ENCODE measurements at regions not wholly inside any gene's neighbourhood (a gene's known extent, or its start where the extent isn't known, plus 50 kb on each side); places are given as distances from the start of the nearest gene placed in this dataset.

DNA sequence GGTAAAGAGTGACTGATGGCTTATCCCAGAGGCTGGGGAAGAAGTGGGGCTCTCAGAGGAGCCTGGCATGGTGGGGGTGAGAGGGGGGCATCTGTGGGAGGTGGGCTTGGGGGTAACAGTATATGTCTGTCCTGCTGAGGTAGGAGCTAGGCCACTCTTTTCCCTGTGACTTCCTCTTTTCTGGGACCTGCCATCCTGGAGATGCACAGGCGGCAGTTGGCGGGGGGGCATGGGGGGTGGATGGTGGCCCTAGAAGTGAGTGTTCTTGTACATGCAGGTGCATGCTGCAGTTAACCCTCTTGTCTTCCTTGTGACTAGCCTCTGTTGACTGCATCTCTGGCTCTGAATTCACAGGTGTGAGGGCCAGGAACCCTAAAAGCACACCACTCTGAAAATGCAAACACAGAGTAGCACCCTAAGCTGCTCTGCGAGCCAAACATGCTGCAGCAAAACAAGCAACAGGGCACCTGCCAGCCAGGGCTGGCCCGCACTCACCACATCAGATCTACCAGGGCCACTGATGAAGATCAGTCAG is 123.8 kb upstream of the SHB start:
- TF ChIP-seq, protein P1, sequence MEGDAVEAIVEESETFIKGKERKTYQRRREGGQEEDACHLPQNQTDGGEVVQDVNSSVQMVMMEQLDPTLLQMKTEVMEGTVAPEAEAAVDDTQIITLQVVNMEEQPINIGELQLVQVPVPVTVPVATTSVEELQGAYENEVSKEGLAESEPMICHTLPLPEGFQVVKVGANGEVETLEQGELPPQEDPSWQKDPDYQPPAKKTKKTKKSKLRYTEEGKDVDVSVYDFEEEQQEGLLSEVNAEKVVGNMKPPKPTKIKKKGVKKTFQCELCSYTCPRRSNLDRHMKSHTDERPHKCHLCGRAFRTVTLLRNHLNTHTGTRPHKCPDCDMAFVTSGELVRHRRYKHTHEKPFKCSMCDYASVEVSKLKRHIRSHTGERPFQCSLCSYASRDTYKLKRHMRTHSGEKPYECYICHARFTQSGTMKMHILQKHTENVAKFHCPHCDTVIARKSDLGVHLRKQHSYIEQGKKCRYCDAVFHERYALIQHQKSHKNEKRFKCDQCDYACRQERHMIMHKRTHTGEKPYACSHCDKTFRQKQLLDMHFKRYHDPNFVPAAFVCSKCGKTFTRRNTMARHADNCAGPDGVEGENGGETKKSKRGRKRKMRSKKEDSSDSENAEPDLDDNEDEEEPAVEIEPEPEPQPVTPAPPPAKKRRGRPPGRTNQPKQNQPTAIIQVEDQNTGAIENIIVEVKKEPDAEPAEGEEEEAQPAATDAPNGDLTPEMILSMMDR (IDR thresholded peaks at IDR 0.05), result no peak
- no peak for TF ChIP-seq POLR2A (IDR thresholded peaks at IDR 0.05)
- Histone ChIP-seq H3K27ac (no peak overlapping the region), H3K36me3 (no peaks in the 10 kb centered on the region), H3K27me3 (no peaks in the 10 kb centered on the region), H3K9me3 (no peaks in the 10 kb centered on the region), H3K4me1 (no peaks in the 10 kb centered on the region), H3K4me3 (no peak overlapping the region)
- DNase-seq, result no peak

DNA sequence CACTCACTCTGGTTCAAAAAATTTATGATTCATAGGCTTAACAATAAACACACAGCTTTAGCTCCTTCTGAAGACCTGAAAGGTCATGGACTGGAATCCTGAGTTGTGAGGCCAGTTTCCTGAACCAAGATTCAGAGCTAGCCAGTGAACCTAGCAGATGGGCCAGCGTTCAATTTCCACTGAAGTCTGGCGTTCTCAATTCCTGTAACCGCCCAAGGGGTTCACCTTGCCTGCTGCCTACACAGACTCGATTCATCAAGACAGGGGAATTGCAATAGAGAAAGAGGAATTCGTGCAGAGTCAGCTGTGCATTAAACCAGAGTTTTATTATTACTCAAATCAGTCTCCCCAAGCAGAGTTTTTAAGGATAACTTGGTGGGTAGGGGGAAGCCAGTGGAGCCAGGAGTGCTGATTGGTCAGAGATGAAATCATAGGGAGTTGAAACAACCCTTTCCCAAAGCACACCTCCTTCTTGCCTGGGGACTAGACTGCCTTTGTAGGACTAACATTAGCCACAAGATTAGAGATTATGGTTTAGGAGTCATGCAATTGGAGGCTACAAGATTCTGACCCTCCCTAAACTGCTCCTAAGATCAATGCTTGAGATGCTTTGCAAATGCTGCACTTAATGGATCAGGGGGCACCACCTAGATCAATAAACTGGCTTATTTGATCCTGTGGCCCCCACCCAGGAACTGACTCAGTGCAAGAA is 117.5 kb upstream of the SHB start:
- H3K27ac ChIP-seq, result no peak overlapping the region
- H3K4me3 ChIP-seq, result no peak overlapping the region
- no peaks in the 10 kb centered on the region for H3K4me1 ChIP-seq
- no peaks in the 10 kb centered on the region for H3K36me3 ChIP-seq
- no peak for DNase-seq
- H3K9me3 ChIP-seq, result no peaks in the 10 kb centered on the region
- TF ChIP-seq, protein P1 (IDR thresholded peaks at IDR 0.05), result no peak
- no peak for TF ChIP-seq POLR2A (IDR thresholded peaks at IDR 0.05)
- no peaks in the 10 kb centered on the region for H3K27me3 ChIP-seq

DNA sequence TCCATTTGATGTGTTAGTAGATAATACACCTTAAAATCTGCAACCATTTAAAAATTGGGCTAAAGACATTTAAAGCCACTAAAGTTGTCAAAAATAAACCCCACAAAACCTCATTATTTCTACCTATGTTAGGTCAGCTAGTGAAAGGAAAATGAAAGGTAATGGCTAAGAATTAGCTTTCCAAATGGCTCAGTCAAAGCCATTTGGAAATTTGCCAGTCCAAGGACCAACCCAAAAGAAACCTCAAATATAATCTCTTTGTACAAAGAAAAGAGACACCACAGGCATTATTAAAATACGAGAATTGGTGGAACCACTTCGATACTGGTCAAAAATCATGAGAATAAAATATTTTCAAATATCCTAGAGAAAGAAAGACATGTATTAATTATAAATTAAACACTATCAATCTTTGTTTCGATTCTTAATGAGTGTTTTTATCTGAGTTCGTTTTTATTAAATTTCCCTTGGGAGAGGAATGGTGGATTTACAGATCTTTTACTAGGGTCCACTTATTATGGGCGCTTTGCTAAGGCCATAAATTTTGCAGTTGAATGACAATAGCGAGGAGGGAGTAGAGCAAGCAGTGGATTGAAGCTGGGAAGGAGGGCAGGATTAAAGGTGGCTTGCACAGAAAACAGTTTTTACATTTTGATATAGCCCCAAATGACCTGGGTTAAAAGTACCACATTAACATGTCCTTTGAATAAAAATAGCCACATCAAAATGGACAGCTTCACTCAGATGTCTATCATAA is 116.8 kb upstream of the SHB start:
- Histone ChIP-seq H3K27me3 (no peaks in the 10 kb centered on the region), H3K9me3 (no peaks in the 10 kb centered on the region), H3K4me1 (no peaks in the 10 kb centered on the region), H3K36me3 (no peaks in the 10 kb centered on the region), H3K4me3 (no peak overlapping the region), H3K27ac (no peak overlapping the region)
- DNase-seq, result no peak
- TF ChIP-seq, protein P1 (IDR thresholded peaks at IDR 0.05), result no peak
- TF ChIP-seq POLR2A (IDR thresholded peaks at IDR 0.05), result no peak

DNA sequence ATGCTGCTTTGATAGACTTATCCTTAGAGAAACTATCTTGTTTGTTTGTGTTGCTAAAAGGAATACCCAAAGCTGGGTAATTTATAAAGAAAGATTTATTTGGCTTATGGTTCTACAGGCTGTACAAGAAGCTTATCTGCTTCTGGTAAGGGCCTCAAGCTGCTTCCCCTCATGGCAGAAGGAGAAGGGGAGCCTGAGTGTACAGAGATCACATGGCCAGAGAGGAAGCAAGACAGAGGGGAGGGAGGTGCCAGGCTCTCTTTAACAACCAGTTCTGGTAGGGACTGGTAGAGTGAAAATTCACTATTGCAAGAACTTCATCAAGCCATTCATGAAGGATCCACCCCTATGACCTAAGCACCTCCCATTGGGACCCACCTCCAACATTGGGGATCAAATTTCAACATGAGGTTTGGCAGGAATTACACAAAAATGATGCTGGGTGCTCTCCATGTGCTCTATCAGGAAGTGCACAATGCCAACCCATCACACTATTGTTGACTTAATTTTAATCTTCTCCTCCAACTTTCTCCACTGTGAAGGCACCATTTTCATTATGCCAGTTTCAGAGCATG is 115.1 kb upstream of the SHB start:
- Histone ChIP-seq H3K27me3 (no peaks in the 10 kb centered on the region), H3K9me3 (no peaks in the 10 kb centered on the region), H3K4me1 (no peaks in the 10 kb centered on the region), H3K4me3 (no peak overlapping the region), H3K27ac (no peak overlapping the region), H3K36me3 (no peaks in the 10 kb centered on the region)
- no peak for DNase-seq
- no peak for TF ChIP-seq POLR2A (IDR thresholded peaks at IDR 0.05)
- TF ChIP-seq, protein P1 (IDR thresholded peaks at IDR 0.05), result no peak

DNA sequence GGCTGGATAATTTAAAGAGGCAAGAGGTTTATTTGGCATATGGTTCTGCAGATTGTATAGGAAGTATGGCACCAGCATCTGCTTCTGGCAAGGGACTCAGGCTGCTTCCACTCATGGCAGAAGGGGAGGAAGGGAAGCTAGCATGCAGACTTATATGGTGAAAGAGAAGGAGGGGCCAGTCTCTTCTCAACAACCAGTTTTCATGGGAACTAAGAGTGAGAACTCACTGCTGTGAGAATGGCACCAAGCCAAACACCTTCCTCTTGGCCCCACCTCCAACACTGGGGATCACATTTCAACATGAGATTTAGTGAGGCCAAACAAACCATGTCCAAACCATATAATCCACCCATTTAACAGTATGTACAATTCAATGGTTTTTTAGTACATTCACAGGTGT is 113.3 kb upstream of the SHB start:
- H3K36me3 ChIP-seq, result no peaks in the 10 kb centered on the region
- H3K4me1 ChIP-seq, result no peaks in the 10 kb centered on the region
- H3K27ac ChIP-seq, result no peak overlapping the region
- no peaks in the 10 kb centered on the region for H3K9me3 ChIP-seq
- no peak overlapping the region for H3K4me3 ChIP-seq
- DNase-seq, result no peak
- TF ChIP-seq, protein P1 (IDR thresholded peaks at IDR 0.05), result no peak
- TF ChIP-seq POLR2A (IDR thresholded peaks at IDR 0.05), result no peak
- H3K27me3 ChIP-seq, result no peaks in the 10 kb centered on the region
